ENCODE measurements at regions not wholly inside any gene's neighbourhood (a gene's known extent, or its start where the extent isn't known, plus 50 kb on each side); places are given as distances from the start of the nearest gene placed in this dataset.

- TF ChIP-seq, protein P1, sequence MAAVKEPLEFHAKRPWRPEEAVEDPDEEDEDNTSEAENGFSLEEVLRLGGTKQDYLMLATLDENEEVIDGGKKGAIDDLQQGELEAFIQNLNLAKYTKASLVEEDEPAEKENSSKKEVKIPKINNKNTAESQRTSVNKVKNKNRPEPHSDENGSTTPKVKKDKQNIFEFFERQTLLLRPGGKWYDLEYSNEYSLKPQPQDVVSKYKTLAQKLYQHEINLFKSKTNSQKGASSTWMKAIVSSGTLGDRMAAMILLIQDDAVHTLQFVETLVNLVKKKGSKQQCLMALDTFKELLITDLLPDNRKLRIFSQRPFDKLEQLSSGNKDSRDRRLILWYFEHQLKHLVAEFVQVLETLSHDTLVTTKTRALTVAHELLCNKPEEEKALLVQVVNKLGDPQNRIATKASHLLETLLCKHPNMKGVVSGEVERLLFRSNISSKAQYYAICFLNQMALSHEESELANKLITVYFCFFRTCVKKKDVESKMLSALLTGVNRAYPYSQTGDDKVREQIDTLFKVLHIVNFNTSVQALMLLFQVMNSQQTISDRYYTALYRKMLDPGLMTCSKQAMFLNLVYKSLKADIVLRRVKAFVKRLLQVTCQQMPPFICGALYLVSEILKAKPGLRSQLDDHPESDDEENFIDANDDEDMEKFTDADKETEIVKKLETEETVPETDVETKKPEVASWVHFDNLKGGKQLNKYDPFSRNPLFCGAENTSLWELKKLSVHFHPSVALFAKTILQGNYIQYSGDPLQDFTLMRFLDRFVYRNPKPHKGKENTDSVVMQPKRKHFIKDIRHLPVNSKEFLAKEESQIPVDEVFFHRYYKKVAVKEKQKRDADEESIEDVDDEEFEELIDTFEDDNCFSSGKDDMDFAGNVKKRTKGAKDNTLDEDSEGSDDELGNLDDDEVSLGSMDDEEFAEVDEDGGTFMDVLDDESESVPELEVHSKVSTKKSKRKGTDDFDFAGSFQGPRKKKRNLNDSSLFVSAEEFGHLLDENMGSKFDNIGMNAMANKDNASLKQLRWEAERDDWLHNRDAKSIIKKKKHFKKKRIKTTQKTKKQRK (IDR thresholded peaks at IDR 0.05; ENCODE audit: low read depth, low read length) = no peak
- TF ChIP-seq NR2F1 (conservative IDR thresholded peaks at IDR 0.05) (no peak), WRNIP1 (IDR thresholded peaks at IDR 0.05; ENCODE audit: borderline replicate concordance, low read depth, low read length) (no peak), ZNF24 (IDR thresholded peaks at IDR 0.05) (no peak), IRF5 (IDR thresholded peaks at IDR 0.05; ENCODE audit: borderline replicate concordance) (no peak), RCOR1 (conservative IDR thresholded peaks at IDR 0.05; ENCODE audit: low read depth, low read length) (no peak), ZNF622 (IDR thresholded peaks at IDR 0.05) (no peak)
These were observed 197.3 kb upstream of the LDB2 start (continued) for GRCh38 chr4:17095771-17096170.

- Histone ChIP-seq H3K27ac (ENCODE audit: control insufficient read depth, insufficient read depth) (no peak overlapping the region), H3K27me3 (replicated peaks in 1 of 2; ENCODE audit: control insufficient read depth in 2 of 2, insufficient read depth in 2 of 2, low read length in 1 of 2) (no peaks in the 10 kb centered on the region), H2AFZ (ENCODE audit: control insufficient read depth, low read depth, low read length) (no peak overlapping the region), H4K20me1 (ENCODE audit: control insufficient read depth, insufficient read depth) (no peaks in the 10 kb centered on the region), H3K36me3 (ENCODE audit: control insufficient read depth in 2 of 2, insufficient read depth in 2 of 2, low read length in 1 of 2) (no peaks in the 10 kb centered on the region), H3K9ac (ENCODE audit: control insufficient read depth, insufficient read depth, low read length) (no peak overlapping the region), H3K4me1 (ENCODE audit: control insufficient read depth, insufficient read depth, low read length) (peaks cover 5% of the 10 kb centered on the region; the same call in 1 of the 2 replicates), H3K4me3 (no peak overlapping the region), H3K4me2 (ENCODE audit: control insufficient read depth, insufficient read depth) (no peak overlapping the region), H3K79me2 (ENCODE audit: control insufficient read depth, insufficient read depth, low read length) (no peaks in the 10 kb centered on the region), H3K9me3 (replicated peaks; ENCODE audit: control insufficient read depth, insufficient read depth, low read length) (no peaks in the 10 kb centered on the region)
- in situ Hi-C loops (cut with MboI) (no loop called here), intact Hi-C loops (cut with micrococcal nuclease; ENCODE audit: unreplicated experiment) (no loop called here)
- WGBS (ENCODE audit: insufficient coverage, insufficient replicate concordance, low lambda C conversion rate, missing lambda C conversion rate) = 18% methylated on average over 3 of the region's 3 CpGs
- ChIA-PET SMC1A (ENCODE audit: uncharacterized antibody, unreplicated experiment) (interaction anchor here (0.8 kb wide), 1 partner anchor 17 kb away, joined by 3 read pairs; no protein-coding TSS in a partner anchor), POLR2A (no interaction called here), CTCF (no interaction called here), RAD21 (ENCODE audit: unreplicated experiment) (no interaction called here)
- BruUV-seq (replicated peaks) = no TSS peak
- DNase-seq (ENCODE audit: low read depth, low spot score) (no peak), ATAC-seq (no peak), FAIRE-seq (no peak)
- no peak for TF ChIP-seq LARP7 (IDR thresholded peaks at IDR 0.05)
- TF ChIP-seq MTA3 (IDR thresholded peaks at IDR 0.05; ENCODE audit: borderline replicate concordance, low read length) = no peak
- TF ChIP-seq HSF1 (IDR thresholded peaks at IDR 0.05; ENCODE audit: low read depth, low read length) = no peak
These were observed 196.4 kb upstream of the LDB2 start for GRCh38 chr4:17094876-17095210.
